Retina (tissue), 1 donor: ENCODE measurements at regions not wholly inside any gene's neighbourhood (a gene's known extent, or its start where the extent isn't known, plus 50 kb on each side); places are given as distances from the start of the nearest gene placed in this dataset.
"Not testable (repeated sequence)": the region's sequence is repeated elsewhere in the genome, so short reads cannot be mapped to it uniquely, and the experiment has no call there.

Source experiments
- DNase-seq: peaks from one replicate; pipeline ENCODE4 v3.0.0-alpha.2; 2016

GRCh38 chr20:48461735-48462119 is 366.1 kb downstream of the PREX1 start:
- no peak for DNase-seq

GRCh38 chr20:48461091-48461734 is 366.6 kb downstream of the PREX1 start:
- DNase-seq: no peak

GRCh38 chr20:48460681-48461080 is 367.1 kb downstream of the PREX1 start:
- no peak for DNase-seq

- DNase-seq: peak; percentile 70
Measured at GRCh38 chr20:48459722-48460395, 367.9 kb downstream of the PREX1 start.

GRCh38 chr20:48458601-48459385 is 369.0 kb downstream of the PREX1 start:
- no peak for DNase-seq

GRCh38 chr20:48458003-48458377 is 369.8 kb downstream of the PREX1 start:
- no peak for DNase-seq

GRCh38 chr20:48457193-48458002 is 370.4 kb downstream of the PREX1 start:
- DNase-seq: no peak

- no peak for DNase-seq
Measured at GRCh38 chr20:48456366-48457192, 371.2 kb downstream of the PREX1 start.

- DNase-seq: peak; percentile 70
Measured at GRCh38 chr20:48455651-48456365, 372.0 kb downstream of the PREX1 start.

- no peak for DNase-seq
Measured at GRCh38 chr20:48454671-48455490, 372.9 kb downstream of the PREX1 start.

- DNase-seq: no peak
Measured at GRCh38 chr20:48453477-48454093, 374.2 kb downstream of the PREX1 start.

- DNase-seq: no peak
Measured at GRCh38 chr20:48451401-48451800, 376.4 kb downstream of the PREX1 start.

GRCh38 chr20:48448666-48449600 is 378.9 kb downstream of the PREX1 start:
- DNase-seq: no peak

GRCh38 chr20:48447456-48447855 is 380.3 kb downstream of the PREX1 start:
- no peak for DNase-seq

- DNase-seq: no peak
Measured at GRCh38 chr20:48445827-48446226, 382.0 kb downstream of the PREX1 start.

- no peak for DNase-seq
Measured at GRCh38 chr20:48444249-48444648, 383.6 kb downstream of the PREX1 start.

GRCh38 chr20:48440916-48441315 is 386.9 kb downstream of the PREX1 start:
- no peak for DNase-seq

GRCh38 chr20:48440261-48440660 is 387.5 kb downstream of the PREX1 start:
- not testable (repeated sequence) for DNase-seq

GRCh38 chr20:48437146-48437545 is 390.7 kb downstream of the PREX1 start:
- DNase-seq: no peak
